H9 (cell line): ENCODE measurements at regions not wholly inside any gene's neighbourhood (a gene's known extent, or its start where the extent isn't known, plus 50 kb on each side); places are given as distances from the start of the nearest gene placed in this dataset.

Experiments
- DNase-seq: peaks from one replicate; pipeline ENCODE4 v3.0.0-alpha.2; 2017
- H2AFZ ChIP-seq: one replicate; pipeline ENCODE4 v1.6.1; 2013; ENCODE audit warnings: mild to moderate bottlenecking, low read length, control low read depth, moderate library complexity
- H2AK5ac ChIP-seq: 2 replicates; pipeline ENCODE4 v1.6.1; 2013; ENCODE audit warnings: low read length, control low read depth, mixed read lengths; ENCODE audit not compliant: insufficient read length
- H2BK120ac ChIP-seq: one replicate; pipeline ENCODE4 v1.6.1; 2013; ENCODE audit warnings: low read depth, mild to moderate bottlenecking, low read length, control low read depth, inconsistent platforms; ENCODE audit not compliant: poor library complexity, severe bottlenecking
- H2BK12ac ChIP-seq: 2 replicates; pipeline ENCODE4 v1.6.1; 2013; ENCODE audit warnings: low read length, control low read depth, mixed read lengths, low read depth; ENCODE audit not compliant: insufficient read length
- H2BK15ac ChIP-seq: 2 replicates; pipeline ENCODE4 v1.6.1; 2013; ENCODE audit warnings: low read depth, low read length, control low read depth
- H2BK20ac ChIP-seq: one replicate; pipeline ENCODE4 v1.6.1; 2013; ENCODE audit warnings: low read depth, mild to moderate bottlenecking, low read length, control low read depth, inconsistent platforms; ENCODE audit not compliant: poor library complexity, severe bottlenecking
- H2BK5ac ChIP-seq: 2 replicates; pipeline ENCODE4 v1.6.1; 2013; ENCODE audit warnings: low read length, control low read depth, mixed read lengths; ENCODE audit not compliant: insufficient read length
- H3K14ac ChIP-seq: 2 replicates; pipeline ENCODE4 v1.6.1; 2013; ENCODE audit warnings: low read length, control low read depth; ENCODE audit not compliant: insufficient read depth
- H3K18ac ChIP-seq: 2 replicates; pipeline ENCODE4 v1.6.1; 2013; ENCODE audit warnings: low read depth, mild to moderate bottlenecking, mixed read lengths, low read length, control low read depth; ENCODE audit not compliant: insufficient read length
- H3K23ac ChIP-seq: 2 replicates; pipeline ENCODE4 v1.6.1; 2013; ENCODE audit warnings: low read length, control low read depth, mixed read lengths, low read depth; ENCODE audit not compliant: insufficient read length
- H3K23me2 ChIP-seq: 2 replicates; pipeline ENCODE4 v1.6.1; 2013; ENCODE audit warnings: low read depth, mild to moderate bottlenecking, mixed read lengths, low read length, control low read depth; ENCODE audit not compliant: insufficient read length, poor library complexity, severe bottlenecking
- H3K27ac ChIP-seq: 2 replicates; pipeline ENCODE4 v1.5.1; 2013; ENCODE audit warnings: low read length, control low read depth, mixed read lengths, low read depth; ENCODE audit not compliant: insufficient read length
- H3K27me3 ChIP-seq: 2 replicates; pipeline ENCODE4 v1.6.1; 2013; ENCODE audit warnings: low read length, control low read depth, inconsistent platforms; ENCODE audit not compliant: insufficient read depth
- H3K4ac ChIP-seq: 2 replicates; pipeline ENCODE4 v1.6.1; 2013; ENCODE audit warnings: low read depth, mild to moderate bottlenecking, control low read depth, inconsistent platforms, low read length, moderate library complexity
- H3K4me1 ChIP-seq: 2 replicates; pipeline ENCODE4 v1.6.1; 2013; ENCODE audit warnings: low read length, control low read depth, inconsistent platforms; ENCODE audit not compliant: insufficient read depth
- H3K4me2 ChIP-seq: 2 replicates; pipeline ENCODE4 v1.6.1; 2013; ENCODE audit warnings: low read length, control low read depth, mixed read lengths; ENCODE audit not compliant: insufficient read length, insufficient read depth
- H3K56ac ChIP-seq: 2 replicates; pipeline ENCODE4 v1.6.1; 2013; ENCODE audit warnings: low read depth, mild to moderate bottlenecking, mixed read lengths, low read length, control low read depth; ENCODE audit not compliant: insufficient read length
- H3K79me1 ChIP-seq: 2 replicates; pipeline ENCODE4 v1.6.1; 2013; ENCODE audit warnings: low read depth, mild to moderate bottlenecking, moderate library complexity, low read length, control low read depth, inconsistent platforms; ENCODE audit not compliant: insufficient read depth, poor library complexity, severe bottlenecking
- H3K79me2 ChIP-seq: 2 replicates; pipeline ENCODE4 v1.6.1; 2013; ENCODE audit warnings: low read length, control low read depth, inconsistent platforms; ENCODE audit not compliant: insufficient read depth
- H3K9ac ChIP-seq: 2 replicates; pipeline ENCODE4 v1.6.1; 2013; ENCODE audit warnings: low read length, control low read depth, mixed read lengths; ENCODE audit not compliant: insufficient read length; ENCODE audit errors: extremely low read depth
- H3K9me3 ChIP-seq: one replicate; pipeline ENCODE4 v1.6.1; 2013; ENCODE audit warnings: low read depth, low read length, inconsistent platforms; ENCODE audit not compliant: control insufficient read depth
- H3T11ph ChIP-seq: one replicate; pipeline ENCODE4 v1.6.1; 2013; ENCODE audit warnings: mild to moderate bottlenecking, low read length, control low read depth, inconsistent platforms
- H4K20me1 ChIP-seq: one replicate; pipeline ENCODE4 v1.6.1; 2013; ENCODE audit not compliant: control insufficient read depth, insufficient read length, insufficient read depth
- H4K5ac ChIP-seq: 2 replicates; pipeline ENCODE4 v1.6.1; 2013; ENCODE audit warnings: low read depth, mild to moderate bottlenecking, mixed read lengths, low read length, control low read depth; ENCODE audit not compliant: insufficient read length
- H4K8ac ChIP-seq: replicated peaks from 2 replicates; pipeline ENCODE4 v1.6.1; 2013; ENCODE audit warnings: low read length, control low read depth, mixed read lengths, low read depth; ENCODE audit not compliant: insufficient read length
- H4K91ac ChIP-seq: 2 replicates; pipeline ENCODE4 v1.6.1; 2013; ENCODE audit warnings: low read depth, mild to moderate bottlenecking, moderate library complexity, mixed read lengths, low read length, control low read depth; ENCODE audit not compliant: insufficient read length
- H3K27ac Mint-ChIP-seq, 3 experiments: 2 replicates in 2 of 3; 3 replicates in 1 of 3; pipeline ENCODE4 v1.8.0; 2020 to 2021; ENCODE audit warnings: mixed read lengths in 3 of 3, mild to moderate bottlenecking in 1 of 3, moderate library complexity in 1 of 3
- H3K27me3 Mint-ChIP-seq: 2 replicates; pipeline ENCODE4 v1.8.0; 2021; ENCODE audit warnings: low read depth, mild to moderate bottlenecking, moderate library complexity, mixed read lengths
- H3K36me3 Mint-ChIP-seq, 3 experiments: 2 replicates in 2 of 3; 3 replicates in 1 of 3; pipeline ENCODE4 v1.8.0; 2020 to 2021; ENCODE audit warnings: low read depth in 3 of 3, mixed read lengths in 3 of 3; ENCODE audit not compliant: insufficient read depth in 1 of 3
- H3K4me1 Mint-ChIP-seq, 2 experiments: 2 replicates each; pipeline ENCODE4 v1.8.0; 2020; ENCODE audit warnings: mixed read lengths in 2 of 2
- H3K4me3 Mint-ChIP-seq, 2 experiments: 2 replicates in 1 of 2; 3 replicates in 1 of 2; pipeline ENCODE4 v1.8.0; 2020 to 2021; ENCODE audit warnings: mild to moderate bottlenecking in 2 of 2, mixed read lengths in 2 of 2, moderate library complexity in 1 of 2
- H3K9me3 Mint-ChIP-seq, 2 experiments: 2 replicates in 1 of 2; 3 replicates in 1 of 2; pipeline ENCODE4 v1.8.0; 2020; ENCODE audit warnings: mild to moderate bottlenecking in 2 of 2, mixed read lengths in 2 of 2, moderate library complexity in 1 of 2
- WGBS: extraction: QIAGEN DNeasy Blood & Tissue Kit; methylation state at CpG from one replicate; pipeline ENCODE4 v1.1.7; 2013; ENCODE audit warnings: missing lambda C conversion rate, low lambda C conversion rate, mixed read lengths; ENCODE audit not compliant: insufficient read length; ENCODE audit errors: extremely low coverage; 5-methylcytosine and 5-hydroxymethylcytosine counted together
- TF ChIP-seq, protein P1 (sequence below): fragments of 200-600 bp; sonication (generic); conservative IDR thresholded peaks from 3 replicates; pipeline ENCODE4 v1.8.0; 2021; ENCODE audit warnings: antibody characterized with exemption, mild to moderate bottlenecking

DNA sequence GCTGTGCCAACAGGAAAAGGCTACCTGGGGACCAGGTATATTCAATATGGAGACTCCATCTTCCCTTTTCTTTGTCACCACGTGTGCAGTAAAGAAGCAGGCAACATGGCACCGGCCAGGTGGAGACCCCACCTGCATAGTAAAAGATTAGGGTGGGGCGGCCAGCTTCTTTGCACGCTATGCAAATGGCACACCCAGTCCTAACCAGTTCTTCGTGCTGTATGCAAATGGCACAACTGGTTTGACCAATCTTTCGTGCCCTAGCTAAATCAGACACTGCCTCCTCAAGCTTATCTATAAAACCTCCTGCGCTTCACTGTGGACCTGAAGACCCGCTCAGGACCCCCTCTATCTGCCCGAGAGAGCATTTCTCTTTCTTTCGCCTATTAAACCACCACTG lies 88.8 kb upstream of the EZR start:
- Mint-ChIP-seq H3K4me1 (peaks cover 49 to 50% of the 10 kb centered on the region in 2 experiments), H3K27me3 (no peaks in the 10 kb centered on the region), H3K27ac (no peak overlapping the region), H3K9me3 (peaks cover 28 to 31% of the 10 kb centered on the region in 2 experiments), H3K4me3 (no peak overlapping the region), H3K36me3 (peaks cover 12 to 36% (median 27%) of the 10 kb centered on the region in 3 experiments)
- H3K9ac ChIP-seq, result no peak overlapping the region
- H4K8ac ChIP-seq, result no peak overlapping the region
- no peak overlapping the region for H2AFZ ChIP-seq
- H3K4me2 ChIP-seq, result no peak overlapping the region
- no peaks in the 10 kb centered on the region for H3K27me3 ChIP-seq
- no peak overlapping the region for H3K27ac ChIP-seq
- H3K79me1 ChIP-seq, result no peaks in the 10 kb centered on the region
- H4K5ac ChIP-seq, result no peak overlapping the region
- no peak overlapping the region for H3K4ac ChIP-seq
- H3K23ac ChIP-seq, result no peak overlapping the region
- H3K14ac ChIP-seq, result no peak overlapping the region
- DNase-seq, result no peak
- H3T11ph ChIP-seq, result no peak overlapping the region
- H3K79me2 ChIP-seq, result no peaks in the 10 kb centered on the region
- H3K18ac ChIP-seq, result no peak overlapping the region
- no peak overlapping the region for H2AK5ac ChIP-seq
- no peak overlapping the region for H4K91ac ChIP-seq
- no peak overlapping the region for H3K56ac ChIP-seq
- TF ChIP-seq, protein P1, sequence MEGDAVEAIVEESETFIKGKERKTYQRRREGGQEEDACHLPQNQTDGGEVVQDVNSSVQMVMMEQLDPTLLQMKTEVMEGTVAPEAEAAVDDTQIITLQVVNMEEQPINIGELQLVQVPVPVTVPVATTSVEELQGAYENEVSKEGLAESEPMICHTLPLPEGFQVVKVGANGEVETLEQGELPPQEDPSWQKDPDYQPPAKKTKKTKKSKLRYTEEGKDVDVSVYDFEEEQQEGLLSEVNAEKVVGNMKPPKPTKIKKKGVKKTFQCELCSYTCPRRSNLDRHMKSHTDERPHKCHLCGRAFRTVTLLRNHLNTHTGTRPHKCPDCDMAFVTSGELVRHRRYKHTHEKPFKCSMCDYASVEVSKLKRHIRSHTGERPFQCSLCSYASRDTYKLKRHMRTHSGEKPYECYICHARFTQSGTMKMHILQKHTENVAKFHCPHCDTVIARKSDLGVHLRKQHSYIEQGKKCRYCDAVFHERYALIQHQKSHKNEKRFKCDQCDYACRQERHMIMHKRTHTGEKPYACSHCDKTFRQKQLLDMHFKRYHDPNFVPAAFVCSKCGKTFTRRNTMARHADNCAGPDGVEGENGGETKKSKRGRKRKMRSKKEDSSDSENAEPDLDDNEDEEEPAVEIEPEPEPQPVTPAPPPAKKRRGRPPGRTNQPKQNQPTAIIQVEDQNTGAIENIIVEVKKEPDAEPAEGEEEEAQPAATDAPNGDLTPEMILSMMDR, result no peak
- no peaks in the 10 kb centered on the region for H3K23me2 ChIP-seq
- H2BK5ac ChIP-seq, result no peak overlapping the region
- peaks cover 10% of the 10 kb centered on the region for H3K9me3 ChIP-seq
- H2BK20ac ChIP-seq, result no peak overlapping the region
- H2BK120ac ChIP-seq, result no peak overlapping the region
- H4K20me1 ChIP-seq, result no peaks in the 10 kb centered on the region
- H2BK12ac ChIP-seq, result no peak overlapping the region
- H2BK15ac ChIP-seq, result no peak overlapping the region
- no CpG with 5 or more reads among the region's 10 CpGs for WGBS
- peaks cover 8% of the 10 kb centered on the region for H3K4me1 ChIP-seq
